GM21367 (cell line): ENCODE measurements at regions not wholly inside any gene's neighbourhood (a gene's known extent, or its start where the extent isn't known, plus 50 kb on each side); places are given as distances from the start of the nearest gene placed in this dataset.

Experiments
- ATAC-seq: cut with Tn5 transposase; IDR thresholded peaks from one replicate; pipeline ENCODE4 v1.9.1; 2021; ENCODE audit not compliant: unreplicated experiment

GRCh38 chr10:4501306-4501705 lies 324.7 kb upstream of the AKR1E2 start:
- no peak for ATAC-seq

- ATAC-seq: no peak
Measured at GRCh38 chr10:4498711-4499251, 327.2 kb upstream of the AKR1E2 start.

- no peak for ATAC-seq
Measured at GRCh38 chr10:4494551-4494950, 331.5 kb upstream of the AKR1E2 start.

- ATAC-seq: no peak
Measured at GRCh38 chr10:4492202-4492601, 333.8 kb upstream of the AKR1E2 start.

GRCh38 chr10:4488904-4489303 lies 337.1 kb upstream of the AKR1E2 start:
- no peak for ATAC-seq

- ATAC-seq: no peak
Measured at GRCh38 chr10:4485636-4486035, 340.4 kb upstream of the AKR1E2 start.

- ATAC-seq: no peak
Measured at GRCh38 chr10:4483811-4484210, 342.2 kb upstream of the AKR1E2 start.

GRCh38 chr10:4482659-4483058 lies 343.3 kb upstream of the AKR1E2 start:
- no peak for ATAC-seq

GRCh38 chr10:4481192-4481591 lies 344.8 kb upstream of the AKR1E2 start:
- ATAC-seq: no peak

- ATAC-seq: no peak
Measured at GRCh38 chr10:4479342-4479741, 346.7 kb upstream of the AKR1E2 start.

GRCh38 chr10:4477664-4478063 lies 348.3 kb upstream of the AKR1E2 start:
- no peak for ATAC-seq

GRCh38 chr10:4475827-4476490 lies 350.0 kb upstream of the AKR1E2 start:
- ATAC-seq: no peak

- ATAC-seq: no peak
Measured at GRCh38 chr10:4474829-4475228, 351.2 kb upstream of the AKR1E2 start.

GRCh38 chr10:4473977-4474376 lies 352.0 kb upstream of the AKR1E2 start:
- no peak for ATAC-seq

- no peak for ATAC-seq
Measured at GRCh38 chr10:4472190-4472904, 353.7 kb upstream of the AKR1E2 start.

- no peak for ATAC-seq
Measured at GRCh38 chr10:4470231-4470835, 355.7 kb upstream of the AKR1E2 start.

GRCh38 chr10:4467481-4467880 lies 358.5 kb upstream of the AKR1E2 start:
- ATAC-seq: no peak

GRCh38 chr10:4460267-4460666 lies 365.7 kb upstream of the AKR1E2 start:
- ATAC-seq: no peak

GRCh38 chr10:4459531-4459930 lies 366.5 kb upstream of the AKR1E2 start:
- ATAC-seq: no peak

- ATAC-seq: no peak
Measured at GRCh38 chr10:4457597-4457996, 368.4 kb upstream of the AKR1E2 start.

GRCh38 chr10:4456776-4457175 lies 369.2 kb upstream of the AKR1E2 start:
- ATAC-seq: no peak

GRCh38 chr10:4456279-4456678 lies 369.7 kb upstream of the AKR1E2 start:
- no peak for ATAC-seq
